ENCODE measurements at regions not wholly inside any gene's neighbourhood (a gene's known extent, or its start where the extent isn't known, plus 50 kb on each side); places are given as distances from the start of the nearest gene placed in this dataset.
"Not testable (repeated sequence)": the region's sequence is repeated elsewhere in the genome, so short reads cannot be mapped to it uniquely, and the experiment has no call there.

GRCh38 chr22:25281675-25282345 lies 62.4 kb downstream of the CRYBB2 start:
- no peak overlapping the region for H3K27ac Mint-ChIP-seq (ENCODE audit: low read depth)

GRCh38 chr22:25282346-25282670 lies 62.9 kb downstream of the CRYBB2 start:
- DNase-seq (ENCODE audit: low spot score in 2 of 2) (no peak), ATAC-seq (replicated peaks; ENCODE audit: extremely low read depth, poor library complexity, severe bottlenecking) (no peak)
- no peak overlapping the region for H3K27ac Mint-ChIP-seq (ENCODE audit: low read depth)
- peaks cover 10% of the 10 kb centered on the region for H3K4me1 Mint-ChIP-seq
- H3K9me3 Mint-ChIP-seq = no peaks in the 10 kb centered on the region
- peak overlapping the region; percentile 40 for H3K4me3 Mint-ChIP-seq
- peaks cover 65% of the 10 kb centered on the region for H3K27me3 Mint-ChIP-seq
- no peaks in the 10 kb centered on the region for H3K36me3 Mint-ChIP-seq (ENCODE audit: insufficient read depth)

More at GRCh38 chr22:25281675-25282345, 62.4 kb downstream of the CRYBB2 start:
- H3K4me1 Mint-ChIP-seq = peaks cover 10% of the 10 kb centered on the region
- peak overlapping the region; percentile 40 for H3K4me3 Mint-ChIP-seq
- no peaks in the 10 kb centered on the region for H3K36me3 Mint-ChIP-seq (ENCODE audit: insufficient read depth)
- H3K9me3 Mint-ChIP-seq = no peaks in the 10 kb centered on the region
- DNase-seq (ENCODE audit: low spot score in 2 of 2) = no peak
- no peak for ATAC-seq (replicated peaks; ENCODE audit: extremely low read depth, poor library complexity, severe bottlenecking)
- H3K27me3 Mint-ChIP-seq = peaks cover 65% of the 10 kb centered on the region

DNA sequence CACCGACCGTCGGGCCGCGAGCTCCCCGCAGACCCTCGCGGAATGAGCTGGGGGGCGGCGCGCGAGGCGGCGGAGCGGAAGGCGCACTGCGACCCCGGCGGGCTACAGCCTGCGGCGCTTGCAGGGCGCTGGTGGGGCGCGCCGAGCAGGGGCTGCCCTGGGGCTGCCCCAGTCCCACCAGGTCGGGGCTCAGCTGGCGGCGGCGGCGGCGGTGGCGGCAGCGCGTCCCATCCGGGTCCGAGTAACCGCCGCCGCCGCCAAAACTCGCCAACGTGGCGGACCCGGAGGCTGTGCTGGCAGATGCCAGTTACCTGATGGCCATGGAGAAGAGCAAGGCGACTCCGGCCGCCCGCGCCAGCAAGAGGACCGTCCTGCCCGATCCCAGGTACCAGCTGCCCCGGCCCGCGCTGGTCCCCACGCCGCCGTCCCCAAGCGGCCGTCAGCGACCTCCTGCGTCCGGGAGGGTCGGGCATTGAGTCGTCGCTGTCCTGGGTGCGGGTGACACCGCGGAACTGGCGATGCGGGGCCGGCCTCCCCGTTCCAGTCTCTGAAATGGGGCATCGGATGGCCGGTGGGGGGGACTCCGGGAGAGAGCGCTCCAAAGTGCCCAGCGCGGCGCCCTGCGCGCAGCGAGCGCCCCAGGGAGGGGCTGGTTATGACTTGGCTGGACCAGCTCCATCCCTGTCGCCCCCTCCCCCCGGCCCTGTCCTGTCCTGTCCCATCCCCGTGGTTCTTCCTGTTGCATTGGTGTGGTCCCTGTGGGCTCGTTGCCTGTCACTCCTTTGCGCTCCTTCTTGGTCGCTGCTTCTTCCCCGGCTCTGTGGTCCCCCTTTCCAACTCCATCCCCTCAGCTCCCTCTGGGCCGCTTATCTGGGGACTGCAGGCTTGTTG lies 63.5 kb downstream of the CRYBB2 start:
- Mint-ChIP-seq H3K27me3 (peaks cover 65% of the 10 kb centered on the region), H3K27ac (ENCODE audit: low read depth) (no peak overlapping the region), H3K9me3 (no peaks in the 10 kb centered on the region), H3K4me3 (peak overlapping the region; percentile 49), H3K36me3 (ENCODE audit: insufficient read depth) (no peaks in the 10 kb centered on the region), H3K4me1 (peaks cover 10% of the 10 kb centered on the region)
- ATAC-seq (replicated peaks; ENCODE audit: extremely low read depth, poor library complexity, severe bottlenecking) = no peak
- DNase-seq (ENCODE audit: low spot score in 2 of 2) = no peak

DNA sequence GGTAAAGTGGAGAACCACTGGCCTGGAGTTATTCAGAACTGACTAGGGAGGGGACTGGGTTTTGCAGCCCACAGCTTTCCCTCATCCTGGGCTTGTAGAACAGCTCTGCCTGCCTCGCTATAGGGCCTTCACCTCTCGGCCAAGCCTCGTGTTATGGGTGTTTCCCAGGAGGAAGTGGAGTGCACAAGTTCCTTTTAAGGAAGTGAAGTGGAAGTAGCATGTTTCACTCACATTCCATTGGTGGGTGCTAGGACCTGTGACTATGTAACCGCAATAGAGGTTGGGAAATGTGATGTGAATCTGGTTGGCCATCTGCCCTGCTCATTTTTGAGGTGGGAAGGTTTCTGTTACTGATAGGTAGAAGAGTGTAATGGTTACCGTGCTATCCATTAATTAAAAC lies 69.0 kb downstream of the CRYBB2 start:
- not testable (repeated sequence) for ATAC-seq (replicated peaks; ENCODE audit: extremely low read depth, poor library complexity, severe bottlenecking); H3K9me3 Mint-ChIP-seq; H3K27ac Mint-ChIP-seq (ENCODE audit: low read depth); H3K4me1 Mint-ChIP-seq; H3K36me3 Mint-ChIP-seq (ENCODE audit: insufficient read depth); H3K4me3 Mint-ChIP-seq; DNase-seq (ENCODE audit: low spot score in 2 of 2)
- H3K27me3 Mint-ChIP-seq = peaks cover 20% of the 10 kb centered on the region

- H3K27ac Mint-ChIP-seq (ENCODE audit: low read depth) = not testable (repeated sequence)
These were observed 82.5 kb downstream of the CRYBB2 start for GRCh38 chr22:25301912-25302311.

GRCh38 chr22:25309586-25309985 lies 90.1 kb downstream of the CRYBB2 start:
- H3K4me3 Mint-ChIP-seq; H3K4me1 Mint-ChIP-seq; ATAC-seq (replicated peaks; ENCODE audit: extremely low read depth, poor library complexity, severe bottlenecking); H3K9me3 Mint-ChIP-seq; H3K27ac Mint-ChIP-seq (ENCODE audit: low read depth); DNase-seq (ENCODE audit: low spot score in 2 of 2); H3K36me3 Mint-ChIP-seq (ENCODE audit: insufficient read depth): not testable (repeated sequence)
- H3K27me3 Mint-ChIP-seq = peaks cover 40% of the 10 kb centered on the region

More at GRCh38 chr22:25301912-25302311, 82.5 kb downstream of the CRYBB2 start:
- H3K36me3 Mint-ChIP-seq (ENCODE audit: insufficient read depth); DNase-seq (ENCODE audit: low spot score in 2 of 2); H3K4me3 Mint-ChIP-seq; H3K4me1 Mint-ChIP-seq; ATAC-seq (replicated peaks; ENCODE audit: extremely low read depth, poor library complexity, severe bottlenecking); H3K9me3 Mint-ChIP-seq: not testable (repeated sequence)
- peaks cover 56% of the 10 kb centered on the region for H3K27me3 Mint-ChIP-seq

DNA sequence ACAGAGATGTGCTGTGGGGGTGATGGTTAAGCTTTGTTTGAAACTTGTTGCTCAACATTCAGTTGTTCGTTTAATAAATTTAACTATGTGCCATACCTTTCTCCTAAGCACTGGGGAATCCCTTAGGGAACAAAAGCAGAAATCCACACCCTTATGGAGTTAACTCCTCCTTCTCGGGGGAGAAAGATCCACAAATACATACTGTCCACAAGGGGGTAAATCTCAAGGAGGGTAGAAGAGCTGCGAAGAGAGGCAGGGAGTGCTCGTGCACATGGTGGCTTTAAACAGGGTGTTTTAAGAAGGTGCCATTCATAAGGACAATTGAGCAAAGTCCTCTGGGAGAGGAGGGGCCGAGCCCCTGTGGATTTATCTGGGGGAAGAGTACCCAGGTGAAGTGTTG lies 92.5 kb downstream of the CRYBB2 start:
- not testable (repeated sequence) for H3K36me3 Mint-ChIP-seq (ENCODE audit: insufficient read depth); H3K4me1 Mint-ChIP-seq; H3K27ac Mint-ChIP-seq (ENCODE audit: low read depth); H3K9me3 Mint-ChIP-seq; ATAC-seq (replicated peaks; ENCODE audit: extremely low read depth, poor library complexity, severe bottlenecking); DNase-seq (ENCODE audit: low spot score in 2 of 2); H3K4me3 Mint-ChIP-seq
- H3K27me3 Mint-ChIP-seq = peaks cover 41% of the 10 kb centered on the region

DNA sequence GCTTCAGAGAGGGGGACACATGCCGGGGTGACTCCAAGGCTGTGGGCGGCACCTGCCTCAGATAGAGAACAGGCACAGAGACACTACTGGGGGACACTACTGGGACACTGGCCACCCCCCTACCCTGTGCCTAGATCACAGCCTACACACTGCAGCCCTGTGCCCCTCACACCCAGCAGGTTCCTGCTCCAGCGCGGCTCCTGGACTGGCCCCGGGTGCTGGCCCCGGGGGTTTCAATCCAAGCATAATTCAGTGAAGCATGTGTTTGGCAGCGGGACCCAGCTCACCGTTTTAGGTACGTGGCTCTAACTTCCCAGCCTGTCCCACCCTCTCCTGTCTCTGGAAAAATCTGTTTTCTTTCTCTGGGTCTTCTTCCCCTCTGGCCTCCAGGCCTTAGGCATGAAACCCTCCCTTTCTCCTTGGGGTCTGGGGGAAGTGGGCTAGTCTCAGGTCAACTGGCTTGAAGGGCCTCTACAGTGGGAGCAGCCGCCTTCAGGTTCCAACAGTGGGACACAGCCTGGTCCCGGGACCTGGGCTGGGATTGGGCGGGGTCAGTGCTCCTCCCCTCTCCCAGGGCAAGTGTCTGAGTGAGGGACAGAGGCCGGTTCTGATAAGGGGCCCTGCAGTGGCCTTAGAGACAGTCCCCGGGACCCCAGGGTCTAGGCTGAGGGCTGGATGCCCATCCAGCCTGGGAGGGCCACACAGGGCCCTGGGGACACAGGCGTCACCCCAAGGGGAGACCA lies 98.8 kb downstream of the CRYBB2 start:
- H3K27ac Mint-ChIP-seq (ENCODE audit: low read depth) = no peak overlapping the region

DNA sequence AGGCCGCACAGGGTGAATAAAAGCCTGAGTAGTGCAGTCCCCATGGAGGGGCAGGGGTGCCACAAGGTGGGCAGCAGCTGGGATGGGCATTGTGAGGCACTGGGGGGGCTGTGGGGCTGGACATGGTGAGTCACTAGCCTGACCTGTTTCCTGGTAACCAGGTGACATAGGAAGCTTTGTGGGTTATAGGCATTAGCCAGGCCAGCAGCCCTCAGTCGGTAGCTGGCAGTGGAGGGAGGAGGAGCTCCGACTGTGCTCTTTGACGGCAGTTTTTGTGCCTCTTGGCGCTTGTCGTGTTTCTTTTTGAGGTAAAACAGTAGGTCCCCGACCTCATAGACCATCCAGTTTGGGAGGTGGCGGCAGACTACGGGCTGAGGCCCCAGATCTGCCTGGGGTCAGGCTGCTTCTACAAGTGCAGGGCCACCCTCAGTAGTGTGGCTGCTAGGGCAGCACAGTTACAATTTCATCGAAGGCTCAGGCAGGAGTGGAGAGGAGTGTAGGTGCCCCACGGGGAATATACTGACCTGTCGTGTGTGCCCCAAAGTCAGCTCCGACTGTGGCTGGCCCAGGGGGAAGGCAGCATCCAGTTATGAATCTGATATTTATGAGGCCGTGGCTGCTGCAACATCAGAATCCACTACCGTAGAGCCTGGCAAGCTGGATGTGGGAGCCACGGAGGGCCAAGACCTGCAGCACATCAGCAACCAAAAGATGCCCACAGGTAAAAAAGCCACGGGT lies 107.7 kb downstream of the CRYBB2 start:
- no peaks in the 10 kb centered on the region for H3K9me3 Mint-ChIP-seq
- peaks cover 1% of the 10 kb centered on the region for H3K36me3 Mint-ChIP-seq (ENCODE audit: insufficient read depth)
- ATAC-seq (replicated peaks; ENCODE audit: extremely low read depth, poor library complexity, severe bottlenecking) = no peak
- DNase-seq (ENCODE audit: low spot score in 2 of 2) = no peak
- H3K27ac Mint-ChIP-seq (ENCODE audit: low read depth) = no peak overlapping the region
- no peaks in the 10 kb centered on the region for H3K4me1 Mint-ChIP-seq
- H3K27me3 Mint-ChIP-seq = peaks cover 10% of the 10 kb centered on the region
- H3K4me3 Mint-ChIP-seq = no peak overlapping the region

More for the DNA sequence above, 98.8 kb downstream of the CRYBB2 start:
- Mint-ChIP-seq H3K9me3 (no peaks in the 10 kb centered on the region), H3K36me3 (ENCODE audit: insufficient read depth) (no peaks in the 10 kb centered on the region), H3K4me3 (no peak overlapping the region), H3K4me1 (no peaks in the 10 kb centered on the region), H3K27me3 (peaks cover 21% of the 10 kb centered on the region)
- DNase-seq (ENCODE audit: low spot score in 2 of 2) (no peak), ATAC-seq (replicated peaks; ENCODE audit: extremely low read depth, poor library complexity, severe bottlenecking) (no peak)

DNA sequence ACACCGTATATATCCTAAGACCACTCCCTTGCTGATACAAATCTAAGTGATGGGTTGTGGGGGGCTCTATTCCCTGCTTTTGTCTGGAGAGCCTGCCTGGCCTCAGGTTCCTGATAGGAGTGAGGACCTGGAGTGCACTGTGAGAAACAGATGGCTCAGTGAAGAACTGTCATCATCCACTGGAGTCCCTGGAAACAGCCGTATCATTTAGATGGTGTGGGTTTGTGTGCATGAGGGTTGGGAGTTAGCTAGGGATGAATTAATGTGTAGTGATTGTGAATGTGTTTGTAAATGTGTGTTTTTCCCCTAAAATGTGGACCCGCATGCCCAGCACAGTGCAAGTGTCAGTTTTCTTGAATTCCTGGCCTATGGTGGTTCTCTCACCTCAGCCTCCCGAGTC lies 111.6 kb downstream of the CRYBB2 start:
- Mint-ChIP-seq H3K9me3 (no peaks in the 10 kb centered on the region), H3K4me1 (no peaks in the 10 kb centered on the region), H3K27ac (ENCODE audit: low read depth) (no peak overlapping the region), H3K27me3 (peaks cover 10% of the 10 kb centered on the region), H3K4me3 (no peak overlapping the region), H3K36me3 (ENCODE audit: insufficient read depth) (no peaks in the 10 kb centered on the region)
- no peak for ATAC-seq (replicated peaks; ENCODE audit: extremely low read depth, poor library complexity, severe bottlenecking)
- no peak for DNase-seq (ENCODE audit: low spot score in 2 of 2)

- H3K27ac Mint-ChIP-seq (ENCODE audit: low read depth); ATAC-seq (replicated peaks; ENCODE audit: extremely low read depth, poor library complexity, severe bottlenecking); H3K9me3 Mint-ChIP-seq; H3K4me3 Mint-ChIP-seq; H3K27me3 Mint-ChIP-seq; H3K36me3 Mint-ChIP-seq (ENCODE audit: insufficient read depth); H3K4me1 Mint-ChIP-seq; DNase-seq (ENCODE audit: low spot score in 2 of 2): not testable (repeated sequence)
These were observed 112.5 kb downstream of the CRYBB2 start for GRCh38 chr22:25331911-25332310.

DNA sequence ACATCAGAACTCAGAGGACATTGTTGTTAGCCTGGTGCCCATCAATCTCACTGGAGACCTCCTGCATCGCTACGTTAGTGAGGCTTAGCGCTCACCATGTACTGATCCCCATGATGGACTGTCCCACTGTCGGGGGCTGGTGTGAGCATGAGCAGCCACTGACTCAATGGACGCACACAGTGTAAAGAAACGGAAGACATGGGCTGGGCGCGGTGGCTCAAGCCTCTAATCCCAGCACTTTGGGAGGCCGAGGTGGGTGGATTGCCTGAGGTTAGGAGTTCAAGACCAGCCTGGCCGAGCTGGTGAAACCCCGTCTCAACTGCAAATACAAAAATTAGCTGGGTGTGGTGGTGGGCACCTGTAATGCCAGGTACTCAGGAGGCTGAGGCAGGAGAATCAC lies 112.9 kb downstream of the CRYBB2 start:
- DNase-seq (ENCODE audit: low spot score in 2 of 2) = no peak
- no peaks in the 10 kb centered on the region for H3K9me3 Mint-ChIP-seq
- no peaks in the 10 kb centered on the region for H3K4me1 Mint-ChIP-seq
- ATAC-seq (replicated peaks; ENCODE audit: extremely low read depth, poor library complexity, severe bottlenecking) = no peak
- no peak overlapping the region for H3K27ac Mint-ChIP-seq (ENCODE audit: low read depth)
- no peak overlapping the region for H3K4me3 Mint-ChIP-seq
- peaks cover 10% of the 10 kb centered on the region for H3K27me3 Mint-ChIP-seq
- no peaks in the 10 kb centered on the region for H3K36me3 Mint-ChIP-seq (ENCODE audit: insufficient read depth)

Measured in central memory CD8-positive, alpha-beta T cell (primary cell).